PC-3 (cell line): ENCODE measurements at regions not wholly inside any gene's neighbourhood (a gene's known extent, or its start where the extent isn't known, plus 50 kb on each side); places are given as distances from the start of the nearest gene placed in this dataset.
A peak's percentile ranks its signal among the peaks of the same experiment; 100 is the strongest.
"Not testable (repeated sequence)": the region's sequence is repeated elsewhere in the genome, so short reads cannot be mapped to it uniquely, and the experiment has no call there.

ENCODE experiments used
- ATAC-seq: fragments of 200-7000 bp; cut with Tn5 transposase; 2 replicates; pipeline ENCODE4 v1.9.1; 2020; ENCODE audit warnings: mild to moderate bottlenecking, moderate library complexity
- BruUV-seq: library from RNA; stranded (reverse); fragments of 400-500 nt; replicated peaks from 2 replicates; lab custom pipeline; 2021; lab: Mats Ljungman, UMichigan
- CTCF ChIA-PET: fragments of 300-600 bp; sonication (Branson Sonifier 250); formaldehyde crosslinking; loops from one replicate; lab custom pipeline; 2022; ENCODE audit warnings: antibody characterized with exemption; lab: Charles Lee
- POLR2A ChIA-PET: fragments of 300-600 bp; sonication (Branson Sonifier 250); formaldehyde crosslinking; loops from one replicate; lab custom pipeline; 2022; ENCODE audit warnings: antibody characterized with exemption; ENCODE audit not compliant: unreplicated experiment; lab: Charles Lee
- DNase-seq: peaks from one replicate; pipeline ENCODE4 v3.0.0-alpha.2; 2015
- H2AFZ ChIP-seq: fragments of 300-600 bp; sonication (generic); 2 replicates; pipeline ENCODE4 v1.6.0; 2016; ENCODE audit warnings: antibody characterized with exemption, low read length
- H3F3A ChIP-seq: fragments of 300-600 bp; sonication (generic); one replicate; pipeline ENCODE4 v1.6.0; 2017; ENCODE audit warnings: antibody characterized with exemption, low read length, control low read depth, mild to moderate bottlenecking; ENCODE audit not compliant: unreplicated experiment
- H3K27ac ChIP-seq: fragments of 300-600 bp; sonication (generic); 2 replicates; pipeline ENCODE4 v1.5.1; 2016; ENCODE audit warnings: mild to moderate bottlenecking, low read length
- H3K27me3 ChIP-seq: fragments of 300-600 bp; sonication (generic); 2 replicates; pipeline ENCODE4 v1.6.1; 2016; ENCODE audit warnings: low read length, mixed read lengths
- H3K36me3 ChIP-seq: fragments of 300-600 bp; sonication (generic); 2 replicates; pipeline ENCODE4 v1.6.1; 2016; ENCODE audit warnings: low read depth, mixed run types, low read length, mixed read lengths
- H3K4me1 ChIP-seq: fragments of 300-600 bp; sonication (generic); 2 replicates; pipeline ENCODE4 v1.5.1; 2016; ENCODE audit warnings: low read length; ENCODE audit not compliant: insufficient read depth
- H3K4me2 ChIP-seq: fragments of 300-600 bp; sonication (generic); 2 replicates; pipeline ENCODE4 v1.6.0; 2016; ENCODE audit warnings: low read length
- H3K4me3 ChIP-seq: fragments of 300-600 bp; sonication (generic); 2 replicates; pipeline ENCODE4 v1.5.1; 2016; ENCODE audit warnings: mild to moderate bottlenecking, low read length, mixed read lengths
- H3K79me2 ChIP-seq: fragments of 300-600 bp; sonication (generic); 2 replicates; pipeline ENCODE4 v1.6.1; 2017; ENCODE audit warnings: low read length, mixed read lengths
- H3K9ac ChIP-seq: fragments of 300-600 bp; sonication (generic); 2 replicates; pipeline ENCODE4 v1.6.0; 2016; ENCODE audit warnings: mild to moderate bottlenecking, low read length
- H3K9me2 ChIP-seq: fragments of 300-600 bp; sonication (generic); replicated peaks from 2 replicates; pipeline ENCODE4 v1.6.1; 2016; ENCODE audit warnings: mixed run types, low read length, mixed read lengths
- H3K9me3 ChIP-seq: fragments of 300-600 bp; sonication (generic); 2 replicates; pipeline ENCODE4 v1.6.1; 2016; ENCODE audit warnings: low read length, mixed read lengths
- H4K20me1 ChIP-seq: fragments of 300-600 bp; sonication (generic); 2 replicates; pipeline ENCODE4 v1.6.1; 2016; ENCODE audit warnings: low read length, mixed read lengths
- CTCF ChIP-seq: fragments of 300-600 bp; sonication (generic); conservative IDR thresholded peaks from 2 replicates; pipeline ENCODE4 v1.5.1; 2017; ENCODE audit warnings: antibody characterized with exemption, low read depth, mild to moderate bottlenecking, low read length
- EZH2 ChIP-seq: fragments of 300-600 bp; sonication (generic); IDR thresholded peaks from one replicate; pipeline ENCODE4 v1.6.1; 2017; ENCODE audit warnings: antibody characterized with exemption, mild to moderate bottlenecking, low read length; ENCODE audit not compliant: unreplicated experiment
- EZH2phosphoT487 ChIP-seq: fragments of 300-600 bp; sonication (generic); IDR thresholded peaks from 2 replicates; pipeline ENCODE4 v1.6.1; 2018; ENCODE audit warnings: mild to moderate bottlenecking, antibody characterized with exemption, low read length, borderline replicate concordance
- intact Hi-C: fragments of 100-400 bp; cut with micrococcal nuclease; formaldehyde crosslinking; loops from 2 replicates; pipeline ENCODE4 v1.9.0; 2023

GRCh38 chr18:1846640-1847039, 724.7 kb downstream of the METTL4 start:
- BruUV-seq, result no TSS peak
- H3K27me3 ChIP-seq, result peaks cover 49% of the 10 kb centered on the region
- H3K9ac ChIP-seq, result no peak overlapping the region
- CTCF ChIA-PET, result no interaction called here
- H3K9me3 ChIP-seq, result no peaks in the 10 kb centered on the region
- POLR2A ChIA-PET, result no interaction called here
- H3F3A ChIP-seq, result no peaks in the 10 kb centered on the region
- no peak overlapping the region for H2AFZ ChIP-seq
- H3K4me1 ChIP-seq, result peaks cover 22% of the 10 kb centered on the region
- 0 out of 2 replicates have a peak overlapping the region, but pooled peaks have one; percentile 26 for H3K4me2 ChIP-seq
- DNase-seq (peak; percentile 71), ATAC-seq (no peak; the same call in 1 of the 2 replicates)
- H3K79me2 ChIP-seq, result no peaks in the 10 kb centered on the region
- TF ChIP-seq EZH2 (no peak), EZH2phosphoT487 (no peak), CTCF (no peak)
- H3K36me3 ChIP-seq, result no peaks in the 10 kb centered on the region
- H3K9me2 ChIP-seq, result no peaks in the 10 kb centered on the region
- H3K27ac ChIP-seq, result no peak overlapping the region
- no peaks in the 10 kb centered on the region for H4K20me1 ChIP-seq
- no peak overlapping the region for H3K4me3 ChIP-seq
- intact Hi-C loops, result no loop called here

GRCh38 chr18:1848716-1849115, 722.6 kb downstream of the METTL4 start:
- Histone ChIP-seq H3K9me2 (no peaks in the 10 kb centered on the region), H4K20me1 (no peaks in the 10 kb centered on the region), H3K9me3 (no peaks in the 10 kb centered on the region), H3K79me2 (no peaks in the 10 kb centered on the region), H3K4me3 (0 out of 2 replicates have a peak overlapping the region, but pooled peaks have one; percentile 12), H3K4me2 (peak overlapping the region; percentile 40), H3F3A (no peaks in the 10 kb centered on the region), H3K4me1 (peaks cover 22% of the 10 kb centered on the region), H3K27ac (no peak overlapping the region), H2AFZ (no peak overlapping the region), H3K9ac (no peak overlapping the region), H3K36me3 (no peaks in the 10 kb centered on the region), H3K27me3 (peaks cover 50% of the 10 kb centered on the region)
- POLR2A ChIA-PET, result no interaction called here
- no TSS peak for BruUV-seq
- DNase-seq (peak; percentile 71), ATAC-seq (peak; percentile 55; the same call in 1 of the 2 replicates)
- TF ChIP-seq EZH2phosphoT487 (no peak), EZH2 (no peak), CTCF (no peak)
- intact Hi-C loops, result no loop called here
- CTCF ChIA-PET, result no interaction called here

- ChIA-PET CTCF (no interaction called here), POLR2A (no interaction called here)
- H4K20me1 ChIP-seq, result no peaks in the 10 kb centered on the region
- H3K9me2 ChIP-seq, result no peaks in the 10 kb centered on the region
- peaks cover 22% of the 10 kb centered on the region for H3K4me1 ChIP-seq
- peaks cover 52% of the 10 kb centered on the region for H3K27me3 ChIP-seq
- DNase-seq (no peak), ATAC-seq (no peak)
- no peak overlapping the region for H3K27ac ChIP-seq
- H2AFZ ChIP-seq, result no peak overlapping the region
- no peaks in the 10 kb centered on the region for H3K79me2 ChIP-seq
- H3K4me3 ChIP-seq, result no peak overlapping the region
- no peaks in the 10 kb centered on the region for H3F3A ChIP-seq
- BruUV-seq, result no TSS peak
- no peaks in the 10 kb centered on the region for H3K9me3 ChIP-seq
- no peak overlapping the region for H3K9ac ChIP-seq
- no peak for TF ChIP-seq EZH2
- TF ChIP-seq EZH2phosphoT487, result no peak
- no peak for TF ChIP-seq CTCF
- intact Hi-C loops, result no loop called here
- H3K36me3 ChIP-seq, result no peaks in the 10 kb centered on the region
- H3K4me2 ChIP-seq, result peak overlapping the region; percentile 40; the same call in 1 of the 2 replicates
These were observed 721.9 kb downstream of the METTL4 start for GRCh38 chr18:1849386-1849785.

- BruUV-seq, H4K20me1 ChIP-seq, H3K36me3 ChIP-seq, H3K9me3 ChIP-seq, DNase-seq, CTCF ChIA-PET, intact Hi-C loops, H2AFZ ChIP-seq, H3K4me3 ChIP-seq, H3K4me1 ChIP-seq, H3K9ac ChIP-seq, POLR2A ChIA-PET, H3K27ac ChIP-seq, H3K79me2 ChIP-seq, ATAC-seq, H3K4me2 ChIP-seq, H3K9me2 ChIP-seq, H3F3A ChIP-seq: not testable (repeated sequence)
- H3K27me3 ChIP-seq, result peaks cover 15% of the 10 kb centered on the region
These were observed 714.0 kb downstream of the METTL4 start for GRCh38 chr18:1857281-1857680.
